GM19025 (cell line): ENCODE measurements at regions not wholly inside any gene's neighbourhood (a gene's known extent, or its start where the extent isn't known, plus 50 kb on each side); places are given as distances from the start of the nearest gene placed in this dataset.
"Not testable (repeated sequence)": the region's sequence is repeated elsewhere in the genome, so short reads cannot be mapped to it uniquely, and the experiment has no call there.

ENCODE experiments used
- ATAC-seq: cut with Tn5 transposase; IDR thresholded peaks from one replicate; pipeline ENCODE4 v1.9.1; 2021; ENCODE audit warnings: mild to moderate bottlenecking, low read depth, moderate library complexity; ENCODE audit not compliant: unreplicated experiment

- ATAC-seq, result no peak
Observed at GRCh38 chr6:62889240-62889639, 322.0 kb upstream of the FKBP1C start.

- no peak for ATAC-seq
Observed at GRCh38 chr6:62891065-62891647, 320.1 kb upstream of the FKBP1C start.

GRCh38 chr6:62894114-62894513, 317.2 kb upstream of the FKBP1C start:
- ATAC-seq, result no peak

- no peak for ATAC-seq
Observed at GRCh38 chr6:62903266-62903665, 308.0 kb upstream of the FKBP1C start.

- ATAC-seq, result no peak
Observed at GRCh38 chr6:62904687-62905086, 306.6 kb upstream of the FKBP1C start.

- ATAC-seq, result no peak
Observed at GRCh38 chr6:62914530-62914929, 296.7 kb upstream of the FKBP1C start.

GRCh38 chr6:62923728-62924127, 287.5 kb upstream of the FKBP1C start:
- ATAC-seq, result no peak

- no peak for ATAC-seq
Observed at GRCh38 chr6:62940848-62941247, 270.4 kb upstream of the FKBP1C start.

- no peak for ATAC-seq
Observed at GRCh38 chr6:62942000-62942399, 269.3 kb upstream of the FKBP1C start.

GRCh38 chr6:62968834-62969233, 242.4 kb upstream of the FKBP1C start:
- no peak for ATAC-seq

- peak; percentile 32 for ATAC-seq
Observed at GRCh38 chr6:62971976-62972658, 239.2 kb upstream of the FKBP1C start.

- peak; percentile 58 for ATAC-seq
Observed at GRCh38 chr6:62974452-62974851, 236.8 kb upstream of the FKBP1C start.

GRCh38 chr6:62976566-62976965, 234.7 kb upstream of the FKBP1C start:
- no peak for ATAC-seq

GRCh38 chr6:62978920-62979319, 232.3 kb upstream of the FKBP1C start:
- ATAC-seq, result peak; percentile 41

GRCh38 chr6:62980093-62980492, 231.2 kb upstream of the FKBP1C start:
- no peak for ATAC-seq

GRCh38 chr6:62980724-62981123, 230.5 kb upstream of the FKBP1C start:
- no peak for ATAC-seq

GRCh38 chr6:62982951-62983350, 228.3 kb upstream of the FKBP1C start:
- no peak for ATAC-seq

GRCh38 chr6:62991696-62992095, 219.6 kb upstream of the FKBP1C start:
- not testable (repeated sequence) for ATAC-seq

GRCh38 chr6:62993951-62994350, 217.3 kb upstream of the FKBP1C start:
- no peak for ATAC-seq

- ATAC-seq, result no peak
Observed at GRCh38 chr6:62998022-62998421, 213.2 kb upstream of the FKBP1C start.

- not testable (repeated sequence) for ATAC-seq
Observed at GRCh38 chr6:62999242-62999641, 212.0 kb upstream of the FKBP1C start.

GRCh38 chr6:62999796-63000195, 211.5 kb upstream of the FKBP1C start:
- ATAC-seq, result no peak
